HG03469 (cell line): ENCODE measurements at regions not wholly inside any gene's neighbourhood (a gene's known extent, or its start where the extent isn't known, plus 50 kb on each side); places are given as distances from the start of the nearest gene placed in this dataset.

Source experiments
- ATAC-seq: cut with Tn5 transposase; IDR thresholded peaks from one replicate; pipeline ENCODE4 v1.9.1; 2021; ENCODE audit warnings: mild to moderate bottlenecking, moderate library complexity, moderate number of reproducible peaks; ENCODE audit not compliant: unreplicated experiment

GRCh38 chr9:20291201-20291600 is 331.1 kb downstream of the MLLT3 start:
- ATAC-seq = no peak

- ATAC-seq = no peak
Measured at GRCh38 chr9:20290257-20290656, 332.0 kb downstream of the MLLT3 start.

- no peak for ATAC-seq
Measured at GRCh38 chr9:20289423-20290010, 332.8 kb downstream of the MLLT3 start.

GRCh38 chr9:20286969-20287368 is 335.3 kb downstream of the MLLT3 start:
- no peak for ATAC-seq

- ATAC-seq = no peak
Measured at GRCh38 chr9:20286154-20286700, 336.1 kb downstream of the MLLT3 start.

- no peak for ATAC-seq
Measured at GRCh38 chr9:20284601-20285289, 337.6 kb downstream of the MLLT3 start.

- ATAC-seq = no peak
Measured at GRCh38 chr9:20280330-20280729, 342.0 kb downstream of the MLLT3 start.

- ATAC-seq = no peak
Measured at GRCh38 chr9:20276762-20277161, 345.5 kb downstream of the MLLT3 start.

- no peak for ATAC-seq
Measured at GRCh38 chr9:20271723-20272122, 350.6 kb downstream of the MLLT3 start.

- no peak for ATAC-seq
Measured at GRCh38 chr9:20271096-20271495, 351.2 kb downstream of the MLLT3 start.

- ATAC-seq = no peak
Measured at GRCh38 chr9:20270161-20270560, 352.1 kb downstream of the MLLT3 start.

GRCh38 chr9:20269620-20270019 is 352.7 kb downstream of the MLLT3 start:
- ATAC-seq = no peak

- no peak for ATAC-seq
Measured at GRCh38 chr9:20264896-20265295, 357.4 kb downstream of the MLLT3 start.

GRCh38 chr9:20262611-20263010 is 359.7 kb downstream of the MLLT3 start:
- ATAC-seq = no peak

- ATAC-seq = no peak
Measured at GRCh38 chr9:20256284-20256948, 365.9 kb downstream of the MLLT3 start.

- ATAC-seq = no peak
Measured at GRCh38 chr9:20255052-20255451, 367.2 kb downstream of the MLLT3 start.

- no peak for ATAC-seq
Measured at GRCh38 chr9:20253635-20254034, 368.7 kb downstream of the MLLT3 start.

GRCh38 chr9:20252778-20253177 is 369.5 kb downstream of the MLLT3 start:
- no peak for ATAC-seq

- no peak for ATAC-seq
Measured at GRCh38 chr9:20250791-20251190, 371.5 kb downstream of the MLLT3 start.

- no peak for ATAC-seq
Measured at GRCh38 chr9:20244271-20244670, 378.0 kb downstream of the MLLT3 start.

- ATAC-seq = no peak
Measured at GRCh38 chr9:20243841-20244240, 378.5 kb downstream of the MLLT3 start.
